IMR-90 (cell line): ENCODE measurements at regions not wholly inside any gene's neighbourhood (a gene's known extent, or its start where the extent isn't known, plus 50 kb on each side); places are given as distances from the start of the nearest gene placed in this dataset.

Experiments used
- BHLHE40 ChIP-seq: fragments of 150-350 bp; IDR thresholded peaks from 2 replicates; pipeline ENCODE4 v1.6.1; 2016; ENCODE audit warnings: mild to moderate bottlenecking, low read depth, low read length
- CEBPB ChIP-seq: IDR thresholded peaks from 2 replicates; pipeline ENCODE4 v1.6.1; 2012; ENCODE audit warnings: low read depth, low read length, improper control_type of control experiment
- CTCF ChIP-seq: conservative IDR thresholded peaks from 2 replicates; pipeline ENCODE4 v1.5.1; 2012; ENCODE audit warnings: mild to moderate bottlenecking, low read depth, low read length, improper control_type of control experiment
- ELK1 ChIP-seq: fragments of 150-350 bp; IDR thresholded peaks from 2 replicates; pipeline ENCODE4 v1.6.1; 2016; ENCODE audit warnings: low read depth, mild to moderate bottlenecking, low read length, moderate library complexity, borderline replicate concordance
- MAFK ChIP-seq: IDR thresholded peaks from 2 replicates; pipeline ENCODE4 v1.6.1; 2012; ENCODE audit warnings: low read depth, low read length, improper control_type of control experiment
- MAZ ChIP-seq: IDR thresholded peaks from 2 replicates; pipeline ENCODE4 v1.6.1; 2012; ENCODE audit warnings: low read depth, mild to moderate bottlenecking, low read length, improper control_type of control experiment, moderate library complexity, borderline replicate concordance
- MXI1 ChIP-seq: IDR thresholded peaks from 2 replicates; pipeline ENCODE4 v1.6.1; 2012; ENCODE audit warnings: low read depth, mild to moderate bottlenecking, low read length, moderate library complexity, borderline replicate concordance
- NFE2L2 ChIP-seq: fragments of 150-350 bp; IDR thresholded peaks from 2 replicates; pipeline ENCODE4 v1.6.1; 2016; ENCODE audit warnings: low read depth, mild to moderate bottlenecking, low read length
- POLR2A ChIP-seq: IDR thresholded peaks from 2 replicates; pipeline ENCODE4 v1.6.1; 2012; ENCODE audit warnings: mild to moderate bottlenecking, low read depth, low read length
- RAD21 ChIP-seq: IDR thresholded peaks from 2 replicates; pipeline ENCODE4 v1.6.1; 2012; ENCODE audit warnings: low read length, improper control_type of control experiment
- RCOR1 ChIP-seq: IDR thresholded peaks from 2 replicates; pipeline ENCODE4 v1.6.1; 2012; ENCODE audit warnings: mild to moderate bottlenecking, low read length, improper control_type of control experiment; ENCODE audit not compliant: insufficient replicate concordance
- RFX5 ChIP-seq: IDR thresholded peaks from 2 replicates; pipeline ENCODE4 v1.8.0; 2012; ENCODE audit warnings: low read depth, mild to moderate bottlenecking, low read length, moderate library complexity
- SMC3 ChIP-seq: fragments of 150-350 bp; IDR thresholded peaks from 2 replicates; pipeline ENCODE4 v1.6.1; 2016; ENCODE audit warnings: low read depth, mild to moderate bottlenecking, antibody characterized with exemption, low read length, moderate library complexity
- USF2 ChIP-seq: fragments of 150-350 bp; IDR thresholded peaks from 2 replicates; pipeline ENCODE4 v1.6.1; 2017; ENCODE audit warnings: mild to moderate bottlenecking, antibody characterized with exemption, low read length, low read depth

GRCh38 chr11:42417691-42418090, 894.1 kb upstream of the API5 start:
- TF ChIP-seq RCOR1 (no peak), CTCF (no peak), POLR2A (no peak), SMC3 (no peak), NFE2L2 (no peak), BHLHE40 (no peak), ELK1 (no peak), MAFK (no peak), CEBPB (no peak), MXI1 (no peak), MAZ (no peak), USF2 (no peak), RFX5 (no peak), RAD21 (no peak)
